Mesendoderm (in vitro differentiated cells): ENCODE measurements at regions not wholly inside any gene's neighbourhood (a gene's known extent, or its start where the extent isn't known, plus 50 kb on each side); places are given as distances from the start of the nearest gene placed in this dataset.

Experiments
- DNase-seq: peaks from one replicate; pipeline ENCODE4 v3.0.0; 2013
- H2AK5ac ChIP-seq: 2 replicates; pipeline ENCODE4 v1.6.1; 2013; ENCODE audit warnings: low read length, inconsistent platforms
- H2BK120ac ChIP-seq: 2 replicates; pipeline ENCODE4 v1.6.1; 2013; ENCODE audit warnings: low read depth, mild to moderate bottlenecking, low read length, moderate library complexity, mixed read lengths
- H2BK15ac ChIP-seq: replicated peaks from 2 replicates; pipeline ENCODE4 v1.6.1; 2013; ENCODE audit warnings: low read depth, mild to moderate bottlenecking, moderate library complexity
- H2BK5ac ChIP-seq: 2 replicates; pipeline ENCODE4 v1.6.1; 2013; ENCODE audit warnings: low read length, inconsistent platforms
- H3K18ac ChIP-seq: 2 replicates; pipeline ENCODE4 v1.6.1; 2013; ENCODE audit warnings: mild to moderate bottlenecking, low read length, mixed read lengths
- H3K23ac ChIP-seq: one replicate; pipeline ENCODE4 v1.6.1; 2013; ENCODE audit warnings: low read length
- H3K27ac ChIP-seq: 2 replicates; pipeline ENCODE4 v1.5.1; 2013; ENCODE audit warnings: low read depth, mild to moderate bottlenecking, inconsistent platforms, low read length, moderate library complexity
- H3K27me3 ChIP-seq: 2 replicates; pipeline ENCODE4 v1.6.1; 2013; ENCODE audit warnings: low read length, control low read depth, mild to moderate bottlenecking, inconsistent platforms; ENCODE audit not compliant: insufficient read depth, poor library complexity
- H3K36me3 ChIP-seq: 2 replicates; pipeline ENCODE4 v1.6.1; 2013; ENCODE audit warnings: low read length, inconsistent platforms; ENCODE audit not compliant: control insufficient read depth, insufficient read depth
- H3K4ac ChIP-seq: one replicate; pipeline ENCODE4 v1.6.1; 2013; ENCODE audit warnings: low read depth, mild to moderate bottlenecking, low read length, moderate library complexity
- H3K4me1 ChIP-seq: 2 replicates; pipeline ENCODE4 v1.6.1; 2013; ENCODE audit warnings: low read depth, low read length, inconsistent platforms; ENCODE audit not compliant: control insufficient read depth
- H3K4me2 ChIP-seq: 2 replicates; pipeline ENCODE4 v1.6.1; 2013; ENCODE audit warnings: low read length
- H3K4me3 ChIP-seq: 2 replicates; pipeline ENCODE4 v1.5.1; 2013; ENCODE audit warnings: mild to moderate bottlenecking, low read length
- H3K56ac ChIP-seq: one replicate; pipeline ENCODE4 v1.6.1; 2013; ENCODE audit warnings: low read length
- H3K79me1 ChIP-seq: 2 replicates; pipeline ENCODE4 v1.6.1; 2013; ENCODE audit warnings: low read length, inconsistent platforms
- H3K79me2 ChIP-seq: 2 replicates; pipeline ENCODE4 v1.6.1; 2013; ENCODE audit warnings: mild to moderate bottlenecking, low read length; ENCODE audit not compliant: control insufficient read depth, insufficient read depth
- H3K9ac ChIP-seq: 2 replicates; pipeline ENCODE4 v1.6.1; 2013; ENCODE audit warnings: low read length, inconsistent platforms
- H4K5ac ChIP-seq: one replicate; pipeline ENCODE4 v1.6.1; 2013; ENCODE audit warnings: low read length
- H4K8ac ChIP-seq: one replicate; pipeline ENCODE4 v1.6.1; 2013; ENCODE audit warnings: low read depth, mild to moderate bottlenecking, control low read depth, low read length, moderate library complexity
- WGBS: extraction: QIAGEN DNeasy Blood & Tissue Kit; methylation state at CpG from one replicate; pipeline ENCODE4 v1.1.7; 2013; ENCODE audit warnings: low lambda C conversion rate, missing lambda C conversion rate; ENCODE audit not compliant: insufficient coverage; ENCODE audit errors: extremely low coverage; 5-methylcytosine and 5-hydroxymethylcytosine counted together

DNA sequence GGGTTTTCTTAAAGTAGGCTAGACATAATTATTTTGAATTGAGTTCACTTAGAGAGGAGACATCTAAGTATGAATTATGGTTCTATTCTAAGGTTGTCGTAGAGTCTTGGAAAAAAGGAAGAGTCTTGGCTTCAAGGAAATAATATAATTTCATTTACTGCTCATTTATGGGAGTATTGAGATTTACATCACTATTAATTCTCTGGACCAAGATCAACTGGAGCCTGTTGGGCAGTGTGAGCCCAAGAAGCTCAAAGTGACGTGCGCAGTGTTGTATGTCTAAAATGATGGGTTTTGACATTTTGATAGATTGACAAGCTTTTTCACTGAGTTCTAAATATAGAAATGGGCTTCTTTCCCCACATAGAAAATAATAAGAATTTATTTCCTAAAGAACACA is 154.7 kb downstream of the QPCT start:
- Histone ChIP-seq H3K23ac (no peak overlapping the region), H3K4me2 (no peak overlapping the region), H3K27me3 (no peaks in the 10 kb centered on the region), H3K4me3 (no peak overlapping the region), H4K8ac (no peak overlapping the region), H3K9ac (no peak overlapping the region), H4K5ac (no peak overlapping the region), H3K79me1 (no peaks in the 10 kb centered on the region), H3K27ac (no peak overlapping the region), H3K18ac (no peak overlapping the region), H3K4me1 (no peaks in the 10 kb centered on the region), H3K79me2 (no peaks in the 10 kb centered on the region), H2BK120ac (no peak overlapping the region), H3K36me3 (no peaks in the 10 kb centered on the region), H2BK5ac (no peak overlapping the region), H2BK15ac (no peak overlapping the region), H3K56ac (no peak overlapping the region), H3K4ac (no peak overlapping the region), H2AK5ac (no peak overlapping the region)
- no CpG with 5 or more reads among the region's 3 CpGs for WGBS
- DNase-seq: no peak

DNA sequence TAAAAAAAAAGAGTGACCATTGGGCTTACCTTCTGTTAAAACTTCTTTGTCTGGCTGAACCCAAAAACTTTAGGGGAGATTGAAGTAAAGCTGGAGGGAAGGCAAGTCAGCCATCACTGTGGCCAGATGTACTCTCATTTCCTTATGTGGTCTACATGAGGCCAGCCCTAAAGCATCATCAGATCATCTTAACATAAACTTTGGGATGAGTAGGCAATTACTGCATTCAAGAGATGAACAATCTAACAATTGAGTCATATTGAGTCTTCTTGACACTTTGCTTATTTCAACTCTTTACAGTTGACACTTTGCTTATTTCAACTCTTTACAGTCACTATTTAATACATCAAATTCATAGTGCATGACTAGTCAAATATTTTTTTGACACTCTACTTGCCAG is 155.6 kb downstream of the QPCT start:
- no peak overlapping the region for H3K4me2 ChIP-seq
- H3K79me2 ChIP-seq: no peaks in the 10 kb centered on the region
- H4K8ac ChIP-seq: no peak overlapping the region
- H4K5ac ChIP-seq: no peak overlapping the region
- H3K4ac ChIP-seq: no peak overlapping the region
- no peak for DNase-seq
- H3K56ac ChIP-seq: no peak overlapping the region
- H3K23ac ChIP-seq: no peak overlapping the region
- no peaks in the 10 kb centered on the region for H3K36me3 ChIP-seq
- no peak overlapping the region for H3K27ac ChIP-seq
- H3K9ac ChIP-seq: no peak overlapping the region
- H2BK5ac ChIP-seq: no peak overlapping the region
- H3K4me3 ChIP-seq: no peak overlapping the region
- no peaks in the 10 kb centered on the region for H3K79me1 ChIP-seq
- no peaks in the 10 kb centered on the region for H3K27me3 ChIP-seq
- H2AK5ac ChIP-seq: no peak overlapping the region
- H3K4me1 ChIP-seq: no peaks in the 10 kb centered on the region
- no peak overlapping the region for H2BK120ac ChIP-seq
- no peak overlapping the region for H2BK15ac ChIP-seq
- H3K18ac ChIP-seq: no peak overlapping the region

DNA sequence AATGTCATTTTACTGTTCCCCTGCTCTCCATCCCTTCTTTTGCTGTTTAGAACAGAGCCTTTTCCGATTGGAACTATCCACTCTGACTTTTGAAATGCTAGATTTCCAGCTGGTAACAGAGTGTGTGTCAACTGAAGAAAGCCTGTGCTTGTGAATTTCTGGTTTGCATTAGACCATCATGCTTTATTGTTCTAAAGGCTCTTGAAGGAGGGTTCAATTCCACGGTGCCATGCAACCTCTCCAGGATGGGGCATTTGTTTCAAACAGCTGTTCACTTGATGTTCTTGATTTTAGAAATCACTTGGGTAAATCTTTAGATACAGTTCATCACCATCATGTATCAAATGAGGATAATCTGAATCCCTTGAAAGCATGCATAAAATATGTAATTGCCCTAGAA is 156.7 kb downstream of the QPCT start:
- Histone ChIP-seq H3K4me3 (no peak overlapping the region), H3K36me3 (no peaks in the 10 kb centered on the region), H4K5ac (peak overlapping the region; percentile 61), H3K4me2 (no peak overlapping the region), H3K4ac (no peak overlapping the region), H3K27ac (no peak overlapping the region), H3K27me3 (no peaks in the 10 kb centered on the region), H2BK5ac (no peak overlapping the region), H3K79me1 (no peaks in the 10 kb centered on the region), H3K56ac (no peak overlapping the region), H2BK120ac (no peak overlapping the region), H3K9ac (no peak overlapping the region), H2AK5ac (no peak overlapping the region), H3K79me2 (no peaks in the 10 kb centered on the region), H3K18ac (no peak overlapping the region), H4K8ac (no peak overlapping the region), H2BK15ac (no peak overlapping the region), H3K4me1 (no peaks in the 10 kb centered on the region), H3K23ac (no peak overlapping the region)
- no CpG with 5 or more reads among the region's 2 CpGs for WGBS
- DNase-seq: no peak

DNA sequence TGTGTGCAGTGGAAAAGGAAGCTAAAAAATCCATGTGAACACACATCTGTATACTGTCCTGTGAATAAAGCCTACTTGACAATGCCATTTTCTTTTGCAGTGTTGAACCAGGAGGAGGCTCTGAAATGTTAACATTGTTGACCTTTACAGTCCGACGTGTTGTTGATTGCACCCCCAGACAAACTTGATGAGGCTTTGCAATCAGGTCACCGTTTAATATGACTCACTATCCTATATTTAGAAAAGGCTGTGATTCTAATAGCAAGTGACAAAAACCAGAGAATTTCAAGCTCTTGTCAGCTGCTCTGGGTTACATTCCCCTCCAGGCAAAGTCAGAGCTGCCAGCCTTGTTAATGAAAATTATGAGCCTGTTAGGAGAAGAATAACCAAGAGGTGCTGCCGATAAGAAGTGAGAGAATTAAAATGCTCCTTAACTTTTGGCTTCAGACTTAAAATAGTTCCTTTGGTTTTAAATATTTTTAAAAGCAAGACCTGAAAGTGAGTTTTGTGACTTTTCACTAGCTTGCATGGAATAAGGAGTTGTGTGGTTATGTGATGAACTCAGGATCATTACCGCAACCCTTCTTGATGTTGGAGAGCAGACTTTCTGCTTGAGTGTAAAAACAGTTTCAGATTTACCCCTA is 162.1 kb downstream of the QPCT start:
- Histone ChIP-seq H2BK5ac (no peak overlapping the region), H3K4me2 (no peak overlapping the region), H2BK120ac (no peak overlapping the region), H3K27me3 (no peaks in the 10 kb centered on the region), H2BK15ac (no peak overlapping the region), H3K4me1 (no peaks in the 10 kb centered on the region), H3K79me1 (no peaks in the 10 kb centered on the region), H4K5ac (no peak overlapping the region), H3K4ac (no peak overlapping the region), H3K9ac (no peak overlapping the region), H3K36me3 (no peaks in the 10 kb centered on the region), H3K79me2 (no peaks in the 10 kb centered on the region), H2AK5ac (no peak overlapping the region), H3K4me3 (no peak overlapping the region), H4K8ac (no peak overlapping the region), H3K18ac (peak overlapping the region; percentile 22), H3K56ac (no peak overlapping the region), H3K27ac (no peak overlapping the region), H3K23ac (no peak overlapping the region)
- peak; percentile 14 for DNase-seq
- no CpG with 5 or more reads among the region's 5 CpGs for WGBS

DNA sequence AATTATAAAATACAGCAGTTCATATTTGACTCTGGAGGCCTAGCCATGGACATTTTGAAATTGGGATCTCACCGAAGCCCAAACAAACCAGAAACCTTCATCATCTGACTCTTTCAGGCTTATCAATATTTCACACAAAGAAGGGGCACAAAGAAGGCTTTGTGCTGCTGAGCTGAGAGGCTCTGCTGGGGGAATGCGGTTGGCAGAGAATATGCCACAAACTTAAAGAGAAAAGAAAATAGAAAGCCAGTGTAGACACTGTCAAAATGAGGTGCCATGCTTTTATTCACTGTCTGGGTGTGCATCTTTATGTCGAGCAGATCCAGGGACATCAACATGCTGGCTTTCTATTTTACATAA is 162.6 kb downstream of the QPCT start:
- no peak for DNase-seq
- no CpG with 5 or more reads among the region's 3 CpGs for WGBS
- no peak overlapping the region for H3K4ac ChIP-seq
- no peaks in the 10 kb centered on the region for H3K36me3 ChIP-seq
- H2BK120ac ChIP-seq: no peak overlapping the region
- no peak overlapping the region for H3K4me3 ChIP-seq
- H3K4me2 ChIP-seq: no peak overlapping the region
- no peak overlapping the region for H3K23ac ChIP-seq
- no peaks in the 10 kb centered on the region for H3K27me3 ChIP-seq
- H3K4me1 ChIP-seq: no peaks in the 10 kb centered on the region
- H3K79me2 ChIP-seq: no peaks in the 10 kb centered on the region
- no peak overlapping the region for H2BK15ac ChIP-seq
- peak overlapping the region; percentile 22 for H3K18ac ChIP-seq
- H3K27ac ChIP-seq: no peak overlapping the region
- no peaks in the 10 kb centered on the region for H3K79me1 ChIP-seq
- H4K8ac ChIP-seq: no peak overlapping the region
- H2BK5ac ChIP-seq: no peak overlapping the region
- H3K56ac ChIP-seq: no peak overlapping the region
- H2AK5ac ChIP-seq: no peak overlapping the region
- no peak overlapping the region for H3K9ac ChIP-seq
- no peak overlapping the region for H4K5ac ChIP-seq

DNA sequence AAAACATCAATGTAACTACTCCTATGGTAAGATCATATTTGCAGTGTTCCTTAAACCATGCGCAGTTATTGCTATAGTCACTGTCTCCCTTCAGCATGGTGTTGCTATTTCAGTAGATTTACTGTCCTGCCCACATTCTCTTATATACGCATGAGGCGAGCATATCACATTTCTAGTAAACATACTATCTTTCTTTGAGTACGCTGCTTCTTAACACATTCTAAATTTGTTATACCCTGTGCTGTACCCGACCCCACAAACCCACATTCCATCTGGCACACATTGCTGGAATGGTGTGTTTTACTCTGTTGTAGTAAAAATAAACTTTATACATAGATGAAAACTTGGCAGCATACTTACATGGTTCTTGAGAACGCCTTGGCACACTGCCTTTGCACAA is 163.3 kb downstream of the QPCT start:
- H2BK15ac ChIP-seq: no peak overlapping the region
- no peak overlapping the region for H2AK5ac ChIP-seq
- H3K18ac ChIP-seq: no peak overlapping the region
- no peak overlapping the region for H3K27ac ChIP-seq
- no peak overlapping the region for H3K9ac ChIP-seq
- no CpG with 5 or more reads among the region's 6 CpGs for WGBS
- H4K5ac ChIP-seq: no peak overlapping the region
- H3K79me2 ChIP-seq: no peaks in the 10 kb centered on the region
- no peak overlapping the region for H3K4me3 ChIP-seq
- H3K4me1 ChIP-seq: no peaks in the 10 kb centered on the region
- DNase-seq: no peak
- no peaks in the 10 kb centered on the region for H3K36me3 ChIP-seq
- no peaks in the 10 kb centered on the region for H3K27me3 ChIP-seq
- H3K79me1 ChIP-seq: no peaks in the 10 kb centered on the region
- H3K4ac ChIP-seq: no peak overlapping the region
- no peak overlapping the region for H2BK120ac ChIP-seq
- H4K8ac ChIP-seq: no peak overlapping the region
- no peak overlapping the region for H3K56ac ChIP-seq
- H2BK5ac ChIP-seq: no peak overlapping the region
- H3K23ac ChIP-seq: no peak overlapping the region
- no peak overlapping the region for H3K4me2 ChIP-seq
